ENCODE measurements at regions not wholly inside any gene's neighbourhood (a gene's known extent, or its start where the extent isn't known, plus 50 kb on each side); places are given as distances from the start of the nearest gene placed in this dataset.

DNA sequence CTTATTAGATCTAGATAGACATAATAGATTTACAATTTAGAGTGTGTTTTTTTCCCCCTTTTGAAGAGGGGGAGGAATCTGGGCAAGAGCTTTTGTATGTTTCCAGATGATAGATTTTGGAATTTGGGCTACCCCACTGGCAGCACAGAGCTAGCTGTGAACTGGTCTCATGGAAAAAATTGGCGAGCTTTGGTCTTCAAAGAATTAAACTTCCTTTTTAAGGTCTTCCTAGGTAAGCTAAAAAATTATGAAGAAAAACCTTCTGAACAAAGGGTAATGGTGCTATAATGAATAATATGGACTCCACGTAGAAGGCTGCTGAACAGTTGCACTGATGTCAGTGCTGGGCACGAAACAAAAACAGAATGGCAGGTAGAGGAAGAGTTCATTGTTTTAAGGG is 109.3 kb downstream of the ZIC5 start:
- Histone ChIP-seq H3K4me3 (no peak overlapping the region), H3K27me3 (no peaks in the 10 kb centered on the region), H3K4me1 (no peaks in the 10 kb centered on the region), H3K9me3 (no peaks in the 10 kb centered on the region), H3K36me3 (no peaks in the 10 kb centered on the region), H3K27ac (no peak overlapping the region)
- no peak for TF ChIP-seq CTCF (IDR thresholded peaks at IDR 0.05)
- no peak for ATAC-seq
- DNase-seq: no peak
- intact Hi-C loops (cut with DNase I): no loop called here

GRCh38 chr13:99861771-99862170 is 109.8 kb downstream of the ZIC5 start:
- TF ChIP-seq CTCF (IDR thresholded peaks at IDR 0.05): no peak
- intact Hi-C loops (cut with DNase I): no loop called here
- Histone ChIP-seq H3K9me3 (no peaks in the 10 kb centered on the region), H3K4me3 (no peak overlapping the region), H3K27ac (no peak overlapping the region), H3K27me3 (no peaks in the 10 kb centered on the region), H3K36me3 (no peaks in the 10 kb centered on the region), H3K4me1 (no peaks in the 10 kb centered on the region)
- DNase-seq: no peak
- no peak for ATAC-seq

DNA sequence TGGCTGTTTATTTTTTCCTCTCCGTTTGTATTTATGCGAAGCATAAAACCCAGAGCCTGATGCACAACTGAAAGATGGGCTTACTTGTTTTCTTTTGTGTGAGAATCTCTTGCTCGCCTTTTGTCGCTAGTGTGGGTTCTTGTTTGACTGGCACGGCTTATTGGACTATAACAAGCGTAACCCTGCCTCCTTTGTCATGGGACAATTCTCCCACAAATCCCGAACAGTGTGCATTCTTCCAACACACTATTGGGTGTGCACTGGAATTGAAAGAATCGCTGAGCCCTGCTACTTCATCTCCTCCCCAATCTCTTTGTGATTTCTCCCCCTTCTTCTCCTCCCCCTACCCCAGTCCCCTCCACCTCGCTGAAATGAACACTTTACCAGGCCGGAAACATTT is 110.8 kb downstream of the ZIC5 start:
- H3K9me3 ChIP-seq: no peaks in the 10 kb centered on the region
- H3K4me1 ChIP-seq: no peaks in the 10 kb centered on the region
- H3K27me3 ChIP-seq: no peaks in the 10 kb centered on the region
- no peak overlapping the region for H3K4me3 ChIP-seq
- H3K27ac ChIP-seq: no peak overlapping the region
- no peak for DNase-seq
- intact Hi-C loops (cut with DNase I): no loop called here
- H3K36me3 ChIP-seq: no peaks in the 10 kb centered on the region
- no peak for ATAC-seq
- no peak for TF ChIP-seq CTCF (IDR thresholded peaks at IDR 0.05)

GRCh38 chr13:99859178-99860177 is 112.1 kb downstream of the ZIC5 start:
- TF ChIP-seq CTCF (IDR thresholded peaks at IDR 0.05): no peak
- DNase-seq: peak in 1 of 4 donors; percentile 41
- Histone ChIP-seq H3K9me3 (no peaks in the 10 kb centered on the region), H3K27ac (no peak overlapping the region), H3K36me3 (no peaks in the 10 kb centered on the region), H3K27me3 (no peaks in the 10 kb centered on the region), H3K4me3 (no peak overlapping the region), H3K4me1 (no peaks in the 10 kb centered on the region)
- intact Hi-C loops (cut with DNase I): no loop called here
- no peak for ATAC-seq

GRCh38 chr13:99857738-99858137 is 113.8 kb downstream of the ZIC5 start:
- no peak for TF ChIP-seq CTCF (IDR thresholded peaks at IDR 0.05)
- DNase-seq (no peak), ATAC-seq (no peak)
- no peaks in the 10 kb centered on the region for H3K9me3 ChIP-seq
- H3K4me1 ChIP-seq: no peaks in the 10 kb centered on the region
- H3K27me3 ChIP-seq: no peaks in the 10 kb centered on the region
- no peaks in the 10 kb centered on the region for H3K36me3 ChIP-seq
- intact Hi-C loops (cut with DNase I): no loop called here
- H3K27ac ChIP-seq: no peak overlapping the region
- H3K4me3 ChIP-seq: no peak overlapping the region

All from left lung (tissue), 4 donors.